GM19397 (cell line): ENCODE measurements at regions not wholly inside any gene's neighbourhood (a gene's known extent, or its start where the extent isn't known, plus 50 kb on each side); places are given as distances from the start of the nearest gene placed in this dataset.
"Not testable (repeated sequence)": the region's sequence is repeated elsewhere in the genome, so short reads cannot be mapped to it uniquely, and the experiment has no call there.

Experiments
- ATAC-seq: cut with Tn5 transposase; IDR thresholded peaks from one replicate; pipeline ENCODE4 v1.9.1; 2021; ENCODE audit warnings: mild to moderate bottlenecking, moderate library complexity; ENCODE audit not compliant: unreplicated experiment

DNA sequence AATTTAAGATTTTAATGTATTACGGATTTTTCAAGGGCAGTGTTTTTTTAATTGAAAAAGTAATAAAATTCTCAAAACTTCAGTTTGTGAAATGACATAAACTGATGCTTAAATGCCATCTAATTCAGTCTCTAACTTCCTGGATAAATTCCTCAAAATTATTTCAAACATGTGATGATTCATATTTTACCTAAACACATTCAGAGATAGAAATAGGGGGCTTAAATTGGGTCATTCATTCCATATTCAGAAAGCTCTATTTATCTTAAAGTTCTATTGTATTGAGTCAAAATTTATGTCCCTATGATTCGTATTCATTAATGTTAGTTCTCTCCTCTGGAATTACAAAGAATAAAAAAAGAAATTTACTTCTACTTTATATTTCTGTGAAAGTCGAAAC lies 713.6 kb upstream of the CHRM3 start:
- no peak for ATAC-seq

- no peak for ATAC-seq
These were observed 714.1 kb upstream of the CHRM3 start for GRCh38 chr1:238672262-238672661.

GRCh38 chr1:238664139-238664538 lies 722.2 kb upstream of the CHRM3 start:
- ATAC-seq = no peak

DNA sequence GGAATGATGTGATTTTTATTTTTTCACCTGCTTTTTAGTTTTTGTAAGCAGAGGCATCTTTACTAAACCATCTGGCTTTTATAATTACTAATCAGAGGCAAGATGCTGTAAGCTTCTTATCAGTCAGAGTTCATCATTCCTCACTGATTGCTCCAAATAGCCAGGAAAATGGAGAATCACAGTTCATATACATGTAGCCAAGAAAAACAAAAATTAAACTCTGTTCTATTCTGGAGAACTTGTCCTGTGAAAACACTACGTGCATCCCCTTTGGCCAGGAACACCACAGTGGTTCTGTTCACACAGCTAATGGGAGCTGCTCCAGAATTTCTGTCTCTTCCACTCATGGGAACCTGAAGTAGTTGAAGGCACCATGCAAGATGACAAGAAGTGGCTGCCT lies 725.5 kb upstream of the CHRM3 start:
- ATAC-seq = no peak

- no peak for ATAC-seq
These were observed 727.6 kb upstream of the CHRM3 start for GRCh38 chr1:238658763-238659162.

DNA sequence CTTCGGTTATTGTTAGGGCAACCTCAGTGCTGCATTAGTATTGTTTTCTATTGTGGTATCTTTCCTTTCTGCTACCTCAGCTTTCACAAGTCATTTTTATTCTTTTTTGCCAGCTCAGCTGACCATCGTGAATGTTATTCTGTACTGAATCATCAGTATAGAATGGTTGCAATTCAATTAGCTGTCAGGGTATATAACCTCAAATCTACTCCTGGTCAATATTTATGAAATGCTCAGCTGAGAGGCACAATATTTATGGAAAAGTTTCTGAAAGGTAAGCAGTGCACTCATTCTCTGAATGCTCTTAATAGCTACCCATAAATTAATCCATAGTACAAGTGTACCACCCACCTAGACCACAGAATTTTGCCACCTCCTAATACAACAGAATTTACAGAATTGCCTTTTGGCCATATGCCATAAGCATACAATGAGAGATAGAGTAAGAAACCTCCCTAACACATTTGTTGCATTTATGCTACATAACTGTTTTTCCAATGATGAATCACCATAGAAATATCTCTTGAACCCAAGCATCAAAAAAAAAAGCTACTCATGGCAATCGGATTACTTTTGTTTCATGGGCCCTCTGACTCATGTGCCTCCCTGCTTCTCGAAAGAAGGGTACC lies 732.6 kb upstream of the CHRM3 start:
- ATAC-seq = no peak

DNA sequence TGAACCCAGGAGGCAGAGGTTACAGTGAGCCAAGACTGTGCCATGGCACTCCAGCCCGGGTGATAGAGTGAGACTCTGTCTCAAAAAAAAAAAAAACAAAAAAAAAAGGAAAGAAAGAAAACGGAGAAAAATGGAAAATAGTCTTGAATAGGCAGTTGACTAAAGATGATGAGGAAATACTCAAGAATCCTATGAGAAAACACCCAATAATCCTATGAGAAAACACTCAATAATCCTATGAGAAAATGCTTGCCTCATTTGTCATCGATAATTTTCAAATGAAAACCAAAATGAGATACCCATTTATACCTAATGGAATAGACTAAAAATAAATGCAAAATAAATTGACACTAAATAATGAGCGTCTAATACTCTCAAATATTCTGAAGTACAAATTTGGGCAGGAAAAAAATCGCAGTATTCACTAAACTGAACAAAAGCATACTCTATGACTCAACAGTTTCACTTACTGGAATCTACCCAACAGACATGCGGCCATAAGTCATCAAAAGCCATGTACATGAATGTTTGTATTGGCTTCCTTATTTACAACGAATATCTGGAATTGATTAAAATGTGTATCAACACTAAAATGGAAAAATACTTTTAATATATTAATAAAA lies 733.9 kb upstream of the CHRM3 start:
- ATAC-seq = no peak

DNA sequence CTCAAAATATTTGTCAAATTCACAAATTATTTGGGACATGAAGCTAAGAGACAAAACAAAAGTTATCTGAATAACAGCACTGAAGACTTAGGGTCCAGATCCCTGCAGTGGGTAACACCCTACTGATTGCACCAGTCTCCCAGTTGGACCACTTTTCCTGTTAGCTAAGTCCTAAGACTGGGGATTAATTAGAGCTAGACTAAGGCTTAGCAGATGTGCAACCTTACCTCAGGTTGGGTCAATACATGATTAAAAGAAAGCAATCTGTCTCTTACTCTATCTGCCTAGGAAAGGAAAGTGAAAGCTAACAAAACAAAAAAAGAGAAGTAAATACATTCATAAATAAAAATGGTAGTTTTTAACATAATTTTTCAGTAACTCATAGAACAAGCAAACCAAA lies 737.2 kb upstream of the CHRM3 start:
- no peak for ATAC-seq

DNA sequence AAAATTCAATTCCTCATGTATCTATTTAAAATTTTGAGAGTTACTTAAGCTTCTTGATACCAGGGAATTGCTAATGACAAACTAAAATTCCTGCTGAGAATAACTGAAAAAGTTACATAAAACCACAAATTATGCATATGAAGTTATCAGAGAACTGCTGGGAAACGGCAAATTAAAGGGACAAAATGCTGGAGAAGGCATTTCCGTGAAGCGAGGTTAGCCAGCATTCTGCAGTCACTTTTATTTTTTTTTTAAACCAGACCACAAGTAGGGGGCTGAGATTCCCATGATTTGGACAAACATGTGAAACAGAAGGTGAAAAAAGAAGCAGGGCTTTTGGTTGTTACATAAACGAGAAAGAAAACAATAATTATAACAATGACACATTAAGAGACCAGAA lies 737.6 kb upstream of the CHRM3 start:
- no peak for ATAC-seq

DNA sequence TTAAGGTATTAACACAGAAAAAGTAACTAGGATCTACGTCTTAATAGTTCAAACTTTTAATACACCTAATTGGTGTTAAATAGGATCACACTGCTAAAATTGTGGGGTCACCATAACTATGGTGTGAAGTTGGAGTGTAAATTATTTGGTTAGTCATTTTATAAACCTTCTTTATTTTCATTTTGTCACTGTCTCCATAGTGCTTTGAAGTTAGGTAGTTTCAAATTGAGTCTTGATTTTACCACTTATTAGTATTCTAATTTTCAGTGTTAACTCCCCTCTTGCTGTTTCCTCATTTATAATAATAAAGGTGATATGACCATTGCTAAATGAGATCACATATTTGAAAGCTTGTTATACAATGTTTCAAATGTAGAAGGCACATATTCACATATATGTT lies 738.1 kb upstream of the CHRM3 start:
- no peak for ATAC-seq

DNA sequence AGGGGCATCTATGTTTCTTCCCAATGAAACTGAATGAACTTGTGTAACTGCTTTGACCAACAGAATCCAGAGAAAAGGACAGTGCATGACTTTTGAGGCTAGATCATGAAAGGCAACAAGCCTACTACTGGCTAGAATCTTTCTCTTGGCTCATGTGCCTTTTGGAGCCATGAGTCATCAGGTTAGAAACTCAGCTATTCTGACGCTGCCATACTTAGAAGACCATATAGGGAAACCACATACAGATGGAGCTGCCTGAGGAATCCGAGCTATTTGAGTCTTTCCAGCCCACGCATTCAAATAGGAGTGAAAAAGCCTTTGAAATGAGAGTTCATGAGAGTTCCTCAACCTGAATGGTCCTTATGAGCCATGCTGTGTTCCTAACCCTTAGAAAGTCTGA lies 738.5 kb upstream of the CHRM3 start:
- no peak for ATAC-seq

DNA sequence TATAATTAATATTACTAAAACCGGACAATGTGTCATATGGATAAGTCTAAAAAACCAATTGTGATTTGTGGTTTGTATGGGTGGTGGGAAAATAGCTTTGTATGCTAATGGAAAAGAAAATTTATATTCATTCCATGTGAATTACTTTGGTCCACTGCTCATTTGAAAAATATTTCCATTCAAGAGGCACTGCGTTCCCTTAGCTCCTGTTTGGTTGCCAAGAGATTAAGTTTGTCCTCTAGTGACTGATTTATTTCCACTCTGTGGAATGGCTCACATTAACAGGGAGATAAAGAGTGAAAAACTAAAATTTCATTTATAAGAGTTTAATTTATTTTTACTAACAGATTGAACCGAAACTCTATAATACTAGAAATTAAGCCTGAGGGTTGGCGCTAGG lies 744.1 kb upstream of the CHRM3 start:
- ATAC-seq = no peak

DNA sequence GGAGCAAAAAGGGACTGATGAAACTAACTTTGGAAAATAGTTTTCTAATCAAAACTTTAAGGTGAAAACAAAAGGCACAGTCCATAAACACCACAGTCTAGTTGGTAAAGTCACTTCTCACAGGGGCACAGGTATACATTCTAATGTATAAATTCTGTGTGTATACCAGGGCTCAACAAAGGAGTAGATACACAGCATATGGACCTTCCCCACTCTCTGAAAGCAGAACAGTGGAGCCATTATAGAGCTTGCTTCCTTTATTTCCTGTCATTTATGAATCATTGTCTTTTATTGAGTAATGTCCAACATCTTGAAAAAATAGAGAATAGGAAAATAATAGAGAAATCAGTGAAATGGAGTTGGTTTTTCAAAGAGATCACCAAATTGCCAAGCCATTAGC lies 746.5 kb upstream of the CHRM3 start:
- no peak for ATAC-seq

- no peak for ATAC-seq
These were observed 737.4 kb upstream of the ZP4 start for GRCh38 chr1:238628110-238628509.

GRCh38 chr1:238624776-238625175 lies 734.1 kb upstream of the ZP4 start:
- no peak for ATAC-seq

- no peak for ATAC-seq
These were observed 730.7 kb upstream of the ZP4 start for GRCh38 chr1:238621405-238621804.

DNA sequence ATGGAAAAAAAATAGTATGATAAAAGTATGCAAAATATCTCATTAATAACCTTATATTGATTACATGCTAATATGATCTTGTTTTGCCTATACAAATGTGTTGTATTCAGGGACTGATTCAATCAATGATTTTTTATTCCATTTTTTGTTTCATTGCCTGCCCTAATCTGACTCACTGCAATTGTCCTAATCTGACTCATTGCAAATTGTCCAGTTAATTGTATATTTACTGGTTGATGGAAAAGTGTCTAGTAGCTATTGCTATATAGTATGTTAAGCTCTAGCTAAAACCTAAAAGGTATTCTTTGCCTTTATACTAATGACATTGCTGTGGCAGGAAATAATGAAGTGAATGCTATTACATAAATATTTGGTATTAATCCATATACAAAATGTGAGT lies 728.9 kb upstream of the ZP4 start:
- ATAC-seq = no peak

DNA sequence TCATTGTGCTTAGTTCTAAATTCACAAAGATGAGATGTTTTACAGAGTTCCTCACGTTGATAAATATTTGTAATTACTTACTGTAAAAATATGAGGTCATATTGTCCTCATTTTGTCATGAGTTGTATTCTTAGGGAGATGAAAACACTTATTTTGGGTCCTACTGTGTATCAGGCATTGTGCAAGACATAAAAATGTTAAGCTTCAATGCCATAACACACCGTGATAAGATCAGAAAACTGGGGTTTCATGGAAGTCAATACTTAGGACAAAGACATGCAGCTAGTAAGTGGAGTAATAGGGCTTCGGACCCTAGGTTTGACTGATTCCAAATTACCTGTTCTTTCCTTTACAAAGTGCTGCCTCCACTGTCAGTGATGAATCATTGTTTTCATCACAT lies 720.7 kb upstream of the ZP4 start:
- ATAC-seq = no peak

DNA sequence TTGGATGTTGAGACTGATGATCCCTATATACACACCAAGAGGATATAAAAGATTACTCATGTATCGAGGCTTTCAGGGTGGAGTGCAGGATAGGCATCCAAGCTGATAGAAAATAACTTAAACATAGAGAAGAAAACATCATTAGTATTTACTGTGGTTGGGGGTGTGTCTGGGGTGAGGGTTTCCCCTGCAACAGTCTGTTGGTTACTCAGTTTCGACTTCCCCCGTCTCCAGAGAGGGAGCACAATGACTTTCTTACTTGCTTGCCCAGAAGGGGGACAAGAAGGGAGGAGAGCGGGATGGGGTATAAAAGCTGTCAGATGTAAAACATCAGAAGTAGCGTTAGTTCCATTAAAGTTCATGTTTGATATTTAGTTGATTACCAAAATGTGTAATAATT lies 717.4 kb upstream of the ZP4 start:
- no peak for ATAC-seq

- ATAC-seq = no peak
These were observed 716.2 kb upstream of the ZP4 start for GRCh38 chr1:238606896-238607295.

- no peak for ATAC-seq
These were observed 715.7 kb upstream of the ZP4 start for GRCh38 chr1:238606457-238606856.

DNA sequence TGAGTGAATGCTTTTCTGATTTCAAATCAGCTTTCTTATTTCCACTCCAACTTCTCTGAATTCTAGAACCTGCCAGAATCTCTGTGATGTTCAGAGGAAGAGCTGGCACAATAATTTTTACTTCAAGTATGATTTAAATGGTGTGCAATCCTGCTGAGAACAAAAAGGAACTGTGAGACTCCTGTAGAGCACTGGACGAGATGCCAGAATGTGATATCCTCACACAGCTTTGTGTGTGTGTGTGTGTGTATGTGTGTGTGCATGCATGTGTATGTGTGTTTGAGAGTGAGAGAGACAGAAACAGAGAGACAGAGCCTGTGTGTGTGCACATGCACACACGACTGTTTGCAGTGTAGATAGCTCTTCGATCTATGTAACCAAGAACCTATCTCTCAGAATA lies 713.6 kb upstream of the ZP4 start:
- ATAC-seq = no peak

GRCh38 chr1:238601604-238602003 lies 710.9 kb upstream of the ZP4 start:
- not testable (repeated sequence) for ATAC-seq
